LNCaP clone FGC (cell line): ENCODE measurements at regions not wholly inside any gene's neighbourhood (a gene's known extent, or its start where the extent isn't known, plus 50 kb on each side); places are given as distances from the start of the nearest gene placed in this dataset.

ENCODE experiments used
- DNase-seq: peaks from one replicate; pipeline ENCODE4 v3.0.0-alpha.2; 2011; ENCODE audit warnings: low read depth
- H3K4me3 ChIP-seq: 2 replicates; pipeline ENCODE4 v1.5.1; 2011; ENCODE audit warnings: mild to moderate bottlenecking, low read depth, low read length, control low read depth
- CTCF ChIP-seq: IDR thresholded peaks from 2 replicates; pipeline ENCODE4 v1.5.1; 2012; ENCODE audit warnings: mild to moderate bottlenecking; ENCODE audit not compliant: control insufficient read depth, insufficient read depth; ENCODE audit errors: extremely low read depth

DNA sequence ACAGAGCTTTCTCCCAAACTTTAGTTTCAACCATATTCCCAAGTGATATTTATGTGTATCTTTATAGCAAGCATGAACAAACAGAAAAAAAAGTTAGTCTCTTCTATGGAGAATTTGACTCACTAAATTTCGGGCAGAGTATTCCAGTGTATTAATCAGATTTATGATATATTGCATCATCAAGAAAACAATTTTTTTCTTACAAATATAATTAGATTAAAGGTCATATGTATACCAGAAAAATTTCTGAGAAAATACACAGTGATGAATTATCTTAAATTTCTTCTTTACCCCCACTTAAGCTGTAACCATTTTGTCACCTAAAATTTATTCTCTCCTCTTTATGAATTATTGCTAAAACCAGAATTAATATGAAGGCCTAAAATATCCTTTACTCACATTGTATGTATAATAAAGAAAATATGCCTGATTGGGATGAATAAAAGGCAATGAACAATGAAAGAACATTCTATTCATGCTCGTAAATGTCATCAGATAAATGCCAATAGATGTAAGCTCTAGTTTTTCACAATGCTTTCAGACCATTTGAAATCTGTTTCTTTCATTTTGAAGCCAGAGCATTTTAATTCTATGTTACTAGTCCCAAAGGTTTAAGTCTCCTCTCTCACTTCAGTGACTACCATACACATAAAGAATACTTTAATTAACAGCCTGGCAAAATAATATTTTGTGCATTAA lies 192.1 kb downstream of the HGF start:
- TF ChIP-seq CTCF: no peak
- DNase-seq: no peak
- H3K4me3 ChIP-seq: no peak overlapping the region

DNA sequence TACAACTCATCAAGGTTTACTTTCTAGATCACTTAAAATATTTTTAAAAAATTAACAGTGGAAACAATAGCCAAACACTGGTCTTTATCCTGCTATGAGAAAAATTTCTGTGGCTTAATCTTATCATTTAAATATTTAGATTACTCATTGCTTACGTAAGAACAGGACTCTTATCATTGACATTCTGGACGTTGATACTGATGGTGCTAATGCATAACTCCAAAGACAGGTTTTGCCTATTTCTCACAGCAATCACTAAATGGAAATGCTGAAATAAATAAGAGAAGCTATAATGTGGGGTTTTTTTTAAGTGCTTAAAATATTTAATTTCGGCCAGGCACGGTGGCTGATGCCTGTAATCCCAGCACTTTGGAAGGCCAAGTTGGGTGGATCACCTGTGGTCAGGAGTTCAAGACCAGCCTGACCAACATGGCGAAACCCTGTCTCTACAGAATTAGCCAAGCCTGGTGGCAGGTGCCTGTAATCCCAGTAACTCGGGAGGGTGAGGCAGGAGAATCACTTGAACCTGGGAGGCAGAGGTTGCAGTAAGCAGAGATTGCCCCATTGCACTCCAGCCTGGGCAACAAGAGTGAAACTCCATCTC lies 195.0 kb downstream of the HGF start:
- no peak for TF ChIP-seq CTCF
- DNase-seq: no peak
- no peak overlapping the region for H3K4me3 ChIP-seq

DNA sequence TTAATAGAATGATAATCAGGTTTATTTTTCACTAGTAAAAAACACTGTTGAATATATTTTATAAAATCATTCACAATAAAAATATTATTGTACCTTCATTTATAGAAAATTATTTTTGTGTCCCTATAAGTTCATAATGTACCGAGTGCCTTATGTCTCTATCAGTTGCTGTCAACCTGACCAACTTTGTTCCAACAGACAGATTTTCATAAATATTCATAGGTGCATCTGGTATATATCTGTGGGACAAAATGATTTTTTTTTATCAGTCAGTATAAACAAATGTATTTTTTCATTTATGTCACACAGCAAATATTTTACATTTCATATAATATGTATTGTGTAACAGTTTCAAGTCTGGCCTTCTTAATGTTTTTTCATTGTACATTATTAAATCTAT lies 195.9 kb downstream of the HGF start:
- no peak overlapping the region for H3K4me3 ChIP-seq
- no peak for DNase-seq
- no peak for TF ChIP-seq CTCF

GRCh38 chr7:81573128-81573527 lies 196.7 kb downstream of the HGF start:
- no peak for DNase-seq
- H3K4me3 ChIP-seq: no peak overlapping the region
- TF ChIP-seq CTCF: no peak

GRCh38 chr7:81562581-81562980 lies 207.3 kb downstream of the HGF start:
- DNase-seq: no peak
- no peak for TF ChIP-seq CTCF
- H3K4me3 ChIP-seq: no peak overlapping the region

DNA sequence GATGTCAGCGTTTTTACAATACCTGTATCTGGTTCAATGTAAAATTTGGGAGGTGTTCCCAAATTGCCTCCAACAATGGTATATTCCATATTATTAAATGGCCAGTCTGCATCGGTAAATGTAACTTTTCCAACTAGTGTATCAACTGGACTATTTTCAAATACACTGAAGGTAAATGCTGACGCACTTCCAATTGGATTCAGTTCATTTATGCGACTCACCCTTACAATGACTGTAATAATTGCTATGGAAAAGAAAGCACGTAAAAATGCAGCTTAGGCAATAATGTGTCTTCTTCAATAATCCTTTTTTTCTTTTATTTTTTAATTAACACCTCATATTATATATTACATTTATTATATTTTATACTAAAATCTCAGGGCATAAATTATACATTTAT lies 209.1 kb downstream of the HGF start:
- no peak overlapping the region for H3K4me3 ChIP-seq
- no peak for DNase-seq
- TF ChIP-seq CTCF: no peak
